GM12865 (cell line): ENCODE measurements at regions not wholly inside any gene's neighbourhood (a gene's known extent, or its start where the extent isn't known, plus 50 kb on each side); places are given as distances from the start of the nearest gene placed in this dataset.

Experiments used
- DNase-seq: peaks from one replicate; pipeline ENCODE4 v3.0.0; 2010; ENCODE audit warnings: low read depth
- H3K4me3 ChIP-seq: 2 replicates; pipeline ENCODE4 v1.5.1; 2011; ENCODE audit warnings: mild to moderate bottlenecking, low read depth, low read length, control low read depth
- CTCF ChIP-seq: IDR thresholded peaks from 2 replicates; pipeline ENCODE4 v1.5.1; 2011; ENCODE audit warnings: low read length, control low read depth, low read depth, inconsistent platforms; ENCODE audit not compliant: insufficient read depth; ENCODE audit errors: missing control alignments

GRCh38 chr1:198064181-198064580 lies 92.6 kb upstream of the NEK7 start:
- TF ChIP-seq CTCF, result no peak
- no peak overlapping the region for H3K4me3 ChIP-seq
- DNase-seq, result no peak

GRCh38 chr1:198068285-198068684 lies 88.5 kb upstream of the NEK7 start:
- DNase-seq, result no peak
- H3K4me3 ChIP-seq, result no peak overlapping the region
- TF ChIP-seq CTCF, result no peak

GRCh38 chr1:198072177-198072576 lies 84.6 kb upstream of the NEK7 start:
- no peak for TF ChIP-seq CTCF
- no peak for DNase-seq
- no peak overlapping the region for H3K4me3 ChIP-seq

GRCh38 chr1:198075296-198075695 lies 81.5 kb upstream of the NEK7 start:
- no peak overlapping the region for H3K4me3 ChIP-seq
- DNase-seq, result no peak
- no peak for TF ChIP-seq CTCF

- DNase-seq, result no peak
- TF ChIP-seq CTCF, result no peak
- no peak overlapping the region for H3K4me3 ChIP-seq
Measured at GRCh38 chr1:198079432-198079951, 77.3 kb upstream of the NEK7 start.

- no peak for DNase-seq
- TF ChIP-seq CTCF, result no peak
- no peak overlapping the region for H3K4me3 ChIP-seq
Measured at GRCh38 chr1:198082576-198082975, 74.2 kb upstream of the NEK7 start.

GRCh38 chr1:198083549-198083948 lies 73.2 kb upstream of the NEK7 start:
- H3K4me3 ChIP-seq, result no peak overlapping the region
- no peak for DNase-seq
- TF ChIP-seq CTCF, result no peak
